ENCODE measurements at regions not wholly inside any gene's neighbourhood (a gene's known extent, or its start where the extent isn't known, plus 50 kb on each side); places are given as distances from the start of the nearest gene placed in this dataset.
A peak's percentile ranks its signal among the peaks of the same experiment; 100 is the strongest.
"Not testable (repeated sequence)": the region's sequence is repeated elsewhere in the genome, so short reads cannot be mapped to it uniquely, and the experiment has no call there.

DNA sequence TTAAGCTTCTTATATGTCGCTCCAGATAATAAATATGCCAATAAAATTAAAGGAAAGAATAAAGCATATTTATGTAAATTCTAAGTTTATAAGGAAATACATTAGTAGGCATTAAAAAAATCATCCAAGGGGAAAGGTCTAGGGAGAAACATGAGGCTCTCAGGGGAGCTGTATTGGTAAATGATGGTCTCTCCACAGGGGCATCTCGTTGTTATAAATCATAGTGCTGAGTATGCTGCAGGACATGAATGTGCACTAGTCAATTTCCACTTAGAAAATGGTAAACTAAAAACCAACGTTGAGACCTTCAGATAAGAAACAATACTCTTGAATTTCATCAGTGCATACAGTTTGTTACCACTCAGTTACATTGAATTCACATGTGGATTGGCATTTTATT, 194.0 kb upstream of the AHR start:
- POLR2A ChIA-PET, result no interaction called here
- peak; percentile 21 for DNase-seq (ENCODE audit: extremely low spot score)
- TF ChIP-seq CTBP1 (IDR thresholded peaks at IDR 0.05; ENCODE audit: borderline replicate concordance), result 0 out of 2 replicates have a peak, but pooled peaks have one; percentile 30
- no peak for TF ChIP-seq ELF4 (IDR thresholded peaks at IDR 0.05)
- TF ChIP-seq, protein P1, sequence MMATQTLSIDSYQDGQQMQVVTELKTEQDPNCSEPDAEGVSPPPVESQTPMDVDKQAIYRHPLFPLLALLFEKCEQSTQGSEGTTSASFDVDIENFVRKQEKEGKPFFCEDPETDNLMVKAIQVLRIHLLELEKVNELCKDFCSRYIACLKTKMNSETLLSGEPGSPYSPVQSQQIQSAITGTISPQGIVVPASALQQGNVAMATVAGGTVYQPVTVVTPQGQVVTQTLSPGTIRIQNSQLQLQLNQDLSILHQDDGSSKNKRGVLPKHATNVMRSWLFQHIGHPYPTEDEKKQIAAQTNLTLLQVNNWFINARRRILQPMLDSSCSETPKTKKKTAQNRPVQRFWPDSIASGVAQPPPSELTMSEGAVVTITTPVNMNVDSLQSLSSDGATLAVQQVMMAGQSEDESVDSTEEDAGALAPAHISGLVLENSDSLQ (IDR thresholded peaks at IDR 0.05), result peak; percentile 81
- CTCF ChIA-PET, result no interaction called here

DNA sequence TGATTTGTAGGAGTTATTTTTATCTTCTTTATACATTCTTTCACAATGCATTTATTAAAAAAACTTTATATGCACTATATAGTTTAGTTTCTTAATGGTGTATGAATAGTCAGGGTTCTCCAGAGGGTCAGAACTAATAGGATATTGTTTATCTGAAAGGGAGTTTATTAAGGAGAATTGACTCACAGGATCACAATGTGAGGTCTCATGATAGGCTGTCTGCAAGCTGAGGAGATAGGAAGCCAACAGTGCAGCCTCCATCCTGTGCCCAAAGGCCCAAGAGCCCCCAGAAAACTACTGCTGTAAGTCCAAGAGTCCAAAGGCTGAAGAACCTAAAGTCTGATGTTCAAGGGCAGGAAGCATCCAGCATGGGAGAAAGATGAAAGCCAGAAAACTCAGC, 192.8 kb upstream of the AHR start:
- DNase-seq (ENCODE audit: extremely low spot score), result no peak
- TF ChIP-seq FOXK2 (IDR thresholded peaks at IDR 0.05) (no peak), ARNT (IDR thresholded peaks at IDR 0.05) (no peak), BHLHE40 (IDR thresholded peaks at IDR 0.05; ENCODE audit: borderline replicate concordance) (no peak), CTBP1 (IDR thresholded peaks at IDR 0.05; ENCODE audit: borderline replicate concordance) (no peak), NFRKB (IDR thresholded peaks at IDR 0.05) (no peak), FOXA1 (IDR thresholded peaks at IDR 0.05) (no peak), LEF1 (IDR thresholded peaks at IDR 0.05; ENCODE audit: borderline replicate concordance) (no peak), SUZ12 (IDR thresholded peaks at IDR 0.05) (no peak), FOXM1 (IDR thresholded peaks at IDR 0.05; ENCODE audit: borderline replicate concordance) (no peak), ZNF384 (IDR thresholded peaks at IDR 0.05) (no peak), HDGF (IDR thresholded peaks at IDR 0.05; ENCODE audit: borderline replicate concordance) (no peak), L3MBTL2 (conservative IDR thresholded peaks at IDR 0.05) (no peak), TARDBP (IDR thresholded peaks at IDR 0.05) (no peak), SP1 (IDR thresholded peaks at IDR 0.05) (no peak), ELF4 (IDR thresholded peaks at IDR 0.05) (no peak)
- TF ChIP-seq, protein P1 (IDR thresholded peaks at IDR 0.05), result no peak
- CTCF ChIA-PET, result no interaction called here
- POLR2A ChIA-PET, result no interaction called here

DNA sequence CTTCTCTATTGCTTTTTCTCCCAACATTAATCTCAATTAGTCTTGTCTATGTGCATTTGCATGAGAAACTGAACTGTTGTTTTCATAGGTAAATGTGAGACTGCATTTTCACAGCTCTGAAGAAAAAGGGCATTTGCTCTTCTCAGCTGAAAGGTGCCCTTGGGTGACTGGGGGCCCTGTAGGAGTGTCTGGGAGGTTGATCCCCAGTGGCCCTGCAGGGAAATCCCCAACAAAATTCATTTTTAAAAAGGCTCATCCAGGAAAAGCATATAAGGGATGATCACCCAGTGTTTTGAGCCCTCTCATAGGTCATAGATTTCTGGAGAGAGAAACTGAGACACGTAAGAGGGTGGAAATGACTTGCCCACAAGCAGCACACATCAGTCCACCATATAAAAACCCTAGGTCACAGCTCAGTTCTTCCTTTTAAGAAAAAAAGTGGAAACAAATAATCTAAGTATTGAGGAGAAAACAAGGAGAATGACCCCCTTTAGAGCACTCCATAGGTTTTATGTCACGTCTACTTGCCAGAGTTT, 190.3 kb upstream of the AHR start:
- no peak for DNase-seq (ENCODE audit: extremely low spot score)
- no peak for TF ChIP-seq L3MBTL2 (conservative IDR thresholded peaks at IDR 0.05)
- TF ChIP-seq FOXA1 (IDR thresholded peaks at IDR 0.05), result no peak
- no peak for TF ChIP-seq TARDBP (IDR thresholded peaks at IDR 0.05)
- TF ChIP-seq SUZ12 (IDR thresholded peaks at IDR 0.05), result no peak
- TF ChIP-seq ELF4 (IDR thresholded peaks at IDR 0.05), result no peak
- TF ChIP-seq ZNF384 (IDR thresholded peaks at IDR 0.05), result no peak
- no peak for TF ChIP-seq BHLHE40 (IDR thresholded peaks at IDR 0.05; ENCODE audit: borderline replicate concordance)
- no peak for TF ChIP-seq ARNT (IDR thresholded peaks at IDR 0.05)
- TF ChIP-seq FOXK2 (IDR thresholded peaks at IDR 0.05), result no peak
- TF ChIP-seq HDGF (IDR thresholded peaks at IDR 0.05; ENCODE audit: borderline replicate concordance), result no peak
- POLR2A ChIA-PET, result no interaction called here
- CTCF ChIA-PET, result no interaction called here

GRCh38 chr7:17109020-17109419, 189.4 kb upstream of the AHR start:
- no peak for DNase-seq (ENCODE audit: extremely low spot score)
- ChIA-PET POLR2A (no interaction called here), CTCF (interaction anchor here (0.7 to 1.1 kb wide), 2 partner anchors 21 to 674 kb away, joined by 3 read pairs; no protein-coding TSS in a partner anchor)
- TF ChIP-seq FOXK2 (IDR thresholded peaks at IDR 0.05), result no peak
- no peak for TF ChIP-seq BHLHE40 (IDR thresholded peaks at IDR 0.05; ENCODE audit: borderline replicate concordance)
- no peak for TF ChIP-seq TARDBP (IDR thresholded peaks at IDR 0.05)
- no peak for TF ChIP-seq SUZ12 (IDR thresholded peaks at IDR 0.05)
- TF ChIP-seq SP1 (IDR thresholded peaks at IDR 0.05), result no peak
- no peak for TF ChIP-seq HDGF (IDR thresholded peaks at IDR 0.05; ENCODE audit: borderline replicate concordance)
- no peak for TF ChIP-seq LEF1 (IDR thresholded peaks at IDR 0.05; ENCODE audit: borderline replicate concordance)
- TF ChIP-seq ZNF384 (IDR thresholded peaks at IDR 0.05), result no peak
- TF ChIP-seq ARNT (IDR thresholded peaks at IDR 0.05), result no peak

DNA sequence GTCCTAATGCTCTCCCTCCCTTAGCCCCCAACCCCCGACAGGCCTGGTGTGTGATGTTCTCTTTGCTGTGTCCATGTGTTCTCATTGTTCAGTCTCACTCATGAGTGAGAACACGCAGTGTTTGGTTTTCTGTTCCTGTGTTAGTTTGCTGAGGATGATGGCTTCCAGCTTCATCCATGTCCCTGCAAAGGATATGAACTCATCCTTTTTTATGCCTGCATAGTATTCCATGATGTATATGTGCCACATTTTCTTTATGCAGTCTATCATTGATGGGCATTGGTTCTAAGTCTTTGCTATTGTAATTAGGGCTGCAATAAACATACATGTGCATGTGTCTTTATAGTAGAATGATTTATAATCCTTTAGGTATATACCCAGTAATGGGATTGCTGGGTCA, 184.7 kb upstream of the AHR start:
- CTCF ChIA-PET; POLR2A ChIA-PET; DNase-seq (ENCODE audit: extremely low spot score): not testable (repeated sequence)

DNA sequence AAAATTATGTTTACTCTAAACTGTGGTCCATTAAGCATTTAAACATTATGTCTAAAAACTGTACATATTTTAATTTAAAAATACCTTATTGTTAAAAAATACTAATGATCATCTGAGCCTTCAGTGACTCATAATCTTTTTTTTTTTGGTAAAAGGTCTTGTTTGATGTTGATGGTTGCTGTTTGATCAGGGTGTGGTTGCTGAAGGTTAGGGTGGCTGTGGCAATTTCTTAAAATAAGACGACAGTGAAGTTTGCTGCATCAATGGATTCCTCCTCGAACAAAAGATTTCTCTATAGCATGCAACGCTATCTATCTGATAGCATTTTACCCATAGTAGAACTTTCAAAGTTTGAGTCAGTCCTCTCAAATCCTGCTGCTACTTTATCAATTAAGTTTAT, 180.0 kb upstream of the AHR start:
- CTCF ChIA-PET, result no interaction called here
- TF ChIP-seq, protein P1 (IDR thresholded peaks at IDR 0.05), result no peak
- TF ChIP-seq NFRKB (IDR thresholded peaks at IDR 0.05) (no peak), FOXM1 (IDR thresholded peaks at IDR 0.05; ENCODE audit: borderline replicate concordance) (no peak), ELF4 (IDR thresholded peaks at IDR 0.05) (no peak), FOXA1 (IDR thresholded peaks at IDR 0.05) (no peak), L3MBTL2 (conservative IDR thresholded peaks at IDR 0.05) (no peak), SP1 (IDR thresholded peaks at IDR 0.05) (no peak), BHLHE40 (IDR thresholded peaks at IDR 0.05; ENCODE audit: borderline replicate concordance) (no peak), TARDBP (IDR thresholded peaks at IDR 0.05) (no peak), LEF1 (IDR thresholded peaks at IDR 0.05; ENCODE audit: borderline replicate concordance) (no peak), CTBP1 (IDR thresholded peaks at IDR 0.05; ENCODE audit: borderline replicate concordance) (no peak), SUZ12 (IDR thresholded peaks at IDR 0.05) (no peak), ZNF384 (IDR thresholded peaks at IDR 0.05) (no peak), FOXK2 (IDR thresholded peaks at IDR 0.05) (no peak), ARNT (IDR thresholded peaks at IDR 0.05) (no peak)
- DNase-seq (ENCODE audit: extremely low spot score), result no peak
- POLR2A ChIA-PET, result no interaction called here

- ChIA-PET CTCF (interaction anchor here (0.6 kb wide), 1 partner anchor 19 kb away, joined by 3 read pairs; no protein-coding TSS in a partner anchor), POLR2A (no interaction called here)
- TF ChIP-seq HDGF (IDR thresholded peaks at IDR 0.05; ENCODE audit: borderline replicate concordance), result no peak
- TF ChIP-seq ARNT (IDR thresholded peaks at IDR 0.05), result no peak
- no peak for TF ChIP-seq SP1 (IDR thresholded peaks at IDR 0.05)
- no peak for TF ChIP-seq ZNF384 (IDR thresholded peaks at IDR 0.05)
- no peak for TF ChIP-seq FOXM1 (IDR thresholded peaks at IDR 0.05; ENCODE audit: borderline replicate concordance)
- no peak for TF ChIP-seq BHLHE40 (IDR thresholded peaks at IDR 0.05; ENCODE audit: borderline replicate concordance)
- no peak for TF ChIP-seq TARDBP (IDR thresholded peaks at IDR 0.05)
- TF ChIP-seq ELF4 (IDR thresholded peaks at IDR 0.05), result no peak
- TF ChIP-seq SUZ12 (IDR thresholded peaks at IDR 0.05), result no peak
- no peak for TF ChIP-seq LEF1 (IDR thresholded peaks at IDR 0.05; ENCODE audit: borderline replicate concordance)
- no peak for TF ChIP-seq FOXA1 (IDR thresholded peaks at IDR 0.05)
- no peak for TF ChIP-seq CTBP1 (IDR thresholded peaks at IDR 0.05; ENCODE audit: borderline replicate concordance)
- TF ChIP-seq FOXK2 (IDR thresholded peaks at IDR 0.05), result no peak
- no peak for TF ChIP-seq NFRKB (IDR thresholded peaks at IDR 0.05)
- TF ChIP-seq L3MBTL2 (conservative IDR thresholded peaks at IDR 0.05), result no peak
- TF ChIP-seq, protein P1 (IDR thresholded peaks at IDR 0.05), result no peak
- DNase-seq (ENCODE audit: extremely low spot score), result no peak
Observed at GRCh38 chr7:17120756-17121155, 177.7 kb upstream of the AHR start.
